G401 (cell line): ENCODE measurements at regions not wholly inside any gene's neighbourhood (a gene's known extent, or its start where the extent isn't known, plus 50 kb on each side); places are given as distances from the start of the nearest gene placed in this dataset.

Source experiments
- DNase-seq: peaks from one replicate; pipeline ENCODE4 v3.0.0-alpha.2; 2015; ENCODE audit warnings: low spot score
- in situ Hi-C: cut with HindIII; loops from 2 replicates; pipeline ENCODE4 v1.10.0; 2016; ENCODE audit warnings: low sequenced_read_pairs, mixed read lengths

- in situ Hi-C loops = no loop called here
- no peak for DNase-seq
Observed at GRCh38 chr9:107548298-107549142, 59.0 kb upstream of the KLF4 start.

DNA sequence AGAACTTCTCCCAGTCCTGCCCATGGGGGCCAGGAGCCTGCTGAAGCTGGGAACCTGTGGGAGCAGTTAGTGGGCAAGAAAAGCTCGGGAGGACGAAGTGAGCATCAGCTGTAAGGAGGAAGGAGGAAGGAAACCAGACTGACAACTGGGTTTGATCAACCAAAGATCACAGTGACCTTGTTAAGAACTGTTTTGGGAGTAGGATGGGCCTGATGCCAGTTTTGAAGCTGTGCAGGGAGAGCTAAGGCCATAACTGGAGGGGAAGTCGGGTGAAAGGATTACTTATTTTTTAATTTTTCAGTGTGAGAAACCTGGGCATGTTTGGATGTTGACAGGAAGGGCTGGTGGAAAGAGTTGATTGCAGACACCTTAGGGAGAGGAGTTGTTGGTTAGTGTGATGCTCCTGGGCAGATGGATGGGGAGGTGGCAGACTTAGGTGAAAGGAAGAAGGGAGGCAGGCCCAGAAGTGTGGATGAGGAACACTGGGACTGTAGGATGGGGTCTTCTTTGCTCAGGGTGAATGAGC, 58.3 kb upstream of the KLF4 start:
- DNase-seq = no peak
- in situ Hi-C loops = no loop called here

- DNase-seq = no peak
- in situ Hi-C loops = no loop called here
Observed at GRCh38 chr9:107547303-107547702, 57.7 kb upstream of the KLF4 start.

GRCh38 chr9:107546859-107547258, 57.3 kb upstream of the KLF4 start:
- in situ Hi-C loops = no loop called here
- no peak for DNase-seq

GRCh38 chr9:107545036-107545435, 55.5 kb upstream of the KLF4 start:
- DNase-seq = no peak
- in situ Hi-C loops = no loop called here

DNA sequence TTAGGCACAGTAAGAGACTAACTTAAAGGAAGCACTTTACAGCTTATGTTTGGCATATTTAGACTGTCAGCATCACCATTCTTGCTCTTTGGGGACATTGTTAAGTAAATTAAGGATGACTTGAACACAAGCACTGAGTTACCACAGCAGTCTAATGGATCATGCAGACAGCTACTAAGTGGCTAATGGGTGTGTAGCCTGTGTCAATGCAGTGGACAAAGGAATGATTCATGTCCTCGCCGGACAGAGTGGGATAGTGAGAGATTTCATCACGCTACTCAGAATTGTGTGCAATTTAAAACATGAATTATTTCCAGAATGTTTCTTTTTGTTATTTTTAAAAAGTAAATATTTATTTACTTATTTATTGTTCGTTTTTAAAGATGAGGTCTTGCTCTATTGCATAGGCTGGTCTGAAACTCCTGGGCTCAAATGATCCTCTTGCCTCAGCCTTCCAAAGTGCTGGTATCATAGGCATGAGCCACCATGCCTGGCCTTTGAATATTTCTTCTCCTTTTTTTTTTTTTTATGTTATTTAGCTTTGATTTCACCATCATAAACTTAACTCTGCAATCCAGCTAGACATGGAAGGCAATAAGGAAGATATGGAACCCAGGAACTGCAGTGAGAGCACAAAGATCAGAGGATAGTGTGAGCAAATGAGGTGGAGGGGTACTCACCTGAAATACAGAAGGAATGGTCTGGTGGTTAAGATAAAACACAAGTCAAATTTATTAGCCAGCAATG, 53.0 kb upstream of the KLF4 start:
- in situ Hi-C loops = no loop called here
- no peak for DNase-seq

- in situ Hi-C loops = no loop called here
- peak; percentile 2 for DNase-seq
Observed at GRCh38 chr9:107541523-107541922, 52.0 kb upstream of the KLF4 start.

DNA sequence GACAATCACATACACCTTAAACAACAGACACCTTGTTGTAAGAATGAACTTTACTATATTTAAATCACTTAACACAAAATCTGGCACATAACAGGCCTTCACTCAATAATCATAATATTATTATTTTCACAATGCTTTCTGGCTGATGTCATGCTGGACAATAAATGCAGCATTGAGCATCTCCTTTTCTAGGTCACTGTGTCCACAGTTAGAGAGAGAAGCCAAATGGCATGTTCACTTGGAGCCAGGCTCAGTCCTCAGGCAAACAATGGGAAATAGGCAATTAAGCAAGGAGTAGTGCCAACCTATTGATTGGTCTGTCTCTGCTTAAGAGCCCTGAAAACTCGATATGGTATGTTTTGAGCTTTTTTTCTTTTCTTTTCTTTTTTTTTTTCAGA, 50.6 kb upstream of the KLF4 start:
- in situ Hi-C loops = no loop called here
- DNase-seq = peak; percentile 2

DNA sequence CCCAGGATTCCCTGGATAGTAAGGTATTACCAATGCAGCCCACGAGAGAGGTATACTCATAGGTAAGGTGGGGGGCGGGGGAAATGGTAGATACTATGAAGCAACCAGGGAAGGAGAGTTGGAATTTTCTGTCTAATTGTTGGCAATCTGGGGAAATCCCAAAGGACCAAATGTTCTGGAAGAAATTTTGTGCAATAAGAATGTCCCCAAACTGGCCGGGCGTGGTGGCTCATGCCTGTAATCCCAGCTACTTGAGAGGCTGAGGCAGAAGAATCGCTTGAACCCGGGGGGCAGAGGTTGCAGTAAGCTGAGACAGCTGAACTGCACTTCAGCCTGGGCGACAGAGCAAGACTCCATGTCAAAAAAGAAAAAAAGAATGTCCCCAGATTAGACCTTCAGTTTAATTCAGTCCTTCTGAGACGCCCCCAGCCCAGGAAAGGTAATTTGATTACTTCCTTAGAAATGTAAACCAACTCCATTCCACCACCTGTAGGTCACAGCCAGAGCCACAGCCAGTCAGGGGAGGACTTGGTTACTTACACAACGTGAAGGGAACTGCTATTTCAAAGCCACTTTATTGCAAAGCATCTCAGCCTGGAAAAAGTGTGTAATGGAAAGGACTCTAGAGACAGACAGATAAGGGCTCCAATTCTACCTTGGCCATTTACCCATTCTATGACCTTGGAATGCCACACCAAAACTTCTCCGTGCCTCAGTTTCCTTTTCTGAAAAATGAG, 50.0 kb upstream of the KLF4 start:
- in situ Hi-C loops = no loop called here

More for the DNA sequence above, 50.0 kb upstream of the KLF4 start:
- DNase-seq = no peak
